BJ (cell line): ENCODE measurements at regions not wholly inside any gene's neighbourhood (a gene's known extent, or its start where the extent isn't known, plus 50 kb on each side); places are given as distances from the start of the nearest gene placed in this dataset.

ENCODE experiments used
- CTCF ChIA-PET: fragments of 350-600 bp; formaldehyde crosslinking; extraction: SDS; loops from one replicate; lab custom pipeline; 2021; ENCODE audit warnings: antibody characterized with exemption, inconsistent platforms; lab: Yijun Ruan, JAX
- POLR2A ChIA-PET: fragments of 300-600 bp; sonication (Branson Sonifier 250); formaldehyde crosslinking; extraction: SDS; loops from one replicate; lab custom pipeline; 2021; ENCODE audit warnings: antibody characterized with exemption; lab: Charles Lee
- DNase-seq: peaks from one replicate; pipeline ENCODE4 v3.0.0-alpha.2; 2011; ENCODE audit warnings: low read depth
- H3K27me3 ChIP-seq: 2 replicates; pipeline ENCODE4 v1.6.0; 2011; ENCODE audit warnings: low read length; ENCODE audit not compliant: control insufficient read depth, insufficient read depth
- H3K36me3 ChIP-seq: 2 replicates; pipeline ENCODE4 v1.5.1; 2011; ENCODE audit warnings: low read length; ENCODE audit not compliant: control insufficient read depth, insufficient read depth
- H3K4me3 ChIP-seq: 2 replicates; pipeline ENCODE4 v1.5.1; 2011; ENCODE audit warnings: low read depth, mild to moderate bottlenecking, control low read depth, low read length
- CTCF ChIP-seq: IDR thresholded peaks from 2 replicates; pipeline ENCODE4 v1.5.1; 2011; ENCODE audit warnings: low read depth, mild to moderate bottlenecking, control low read depth, inconsistent platforms, low read length, moderate library complexity; ENCODE audit not compliant: insufficient read depth

- TF ChIP-seq CTCF = no peak
- ChIA-PET CTCF (no interaction called here), POLR2A (no interaction called here)
- H3K27me3 ChIP-seq = no peaks in the 10 kb centered on the region
- H3K36me3 ChIP-seq = no peaks in the 10 kb centered on the region
- DNase-seq = no peak
- no peak overlapping the region for H3K4me3 ChIP-seq
These were observed 512.6 kb downstream of the ISL1 start for GRCh38 chr5:51895834-51896233.

GRCh38 chr5:51902512-51902911 lies 519.3 kb downstream of the ISL1 start:
- no peak for TF ChIP-seq CTCF
- no peak for DNase-seq
- POLR2A ChIA-PET = no interaction called here
- Histone ChIP-seq H3K4me3 (no peak overlapping the region), H3K27me3 (no peaks in the 10 kb centered on the region), H3K36me3 (no peaks in the 10 kb centered on the region)
- CTCF ChIA-PET = no interaction called here

GRCh38 chr5:51908215-51908614 lies 525.0 kb downstream of the ISL1 start:
- CTCF ChIA-PET = no interaction called here
- DNase-seq = no peak
- Histone ChIP-seq H3K36me3 (no peaks in the 10 kb centered on the region), H3K4me3 (no peak overlapping the region), H3K27me3 (no peaks in the 10 kb centered on the region)
- POLR2A ChIA-PET = no interaction called here
- TF ChIP-seq CTCF = no peak

GRCh38 chr5:51944500-51945125 lies 561.4 kb downstream of the ISL1 start:
- ChIA-PET CTCF (no interaction called here), POLR2A (no interaction called here)
- no peak for TF ChIP-seq CTCF
- no peaks in the 10 kb centered on the region for H3K36me3 ChIP-seq
- no peak overlapping the region for H3K4me3 ChIP-seq
- DNase-seq = no peak
- no peaks in the 10 kb centered on the region for H3K27me3 ChIP-seq

- H3K4me3 ChIP-seq = no peak overlapping the region
- no peaks in the 10 kb centered on the region for H3K36me3 ChIP-seq
- H3K27me3 ChIP-seq = no peaks in the 10 kb centered on the region
- ChIA-PET POLR2A (no interaction called here), CTCF (no interaction called here)
- no peak for DNase-seq
- TF ChIP-seq CTCF = no peak
These were observed 575.2 kb downstream of the ISL1 start for GRCh38 chr5:51958473-51958872.
